ENCODE measurements at regions not wholly inside any gene's neighbourhood (a gene's known extent, or its start where the extent isn't known, plus 50 kb on each side); places are given as distances from the start of the nearest gene placed in this dataset.

GRCh38 chr1:38743184-38743583 lies 116.4 kb downstream of the RRAGC start:
- TF ChIP-seq POLR2AphosphoS5 (IDR thresholded peaks at IDR 0.05; ENCODE audit: insufficient read depth in 1 of 2, low read depth in 1 of 2) (no peak), CTCF (IDR thresholded peaks at IDR 0.05) (no peak), POLR2A (IDR thresholded peaks at IDR 0.05) (no peak)

Measured in vagina (tissue), 2 donors.